ENCODE measurements at regions not wholly inside any gene's neighbourhood (a gene's known extent, or its start where the extent isn't known, plus 50 kb on each side); places are given as distances from the start of the nearest gene placed in this dataset.

DNA sequence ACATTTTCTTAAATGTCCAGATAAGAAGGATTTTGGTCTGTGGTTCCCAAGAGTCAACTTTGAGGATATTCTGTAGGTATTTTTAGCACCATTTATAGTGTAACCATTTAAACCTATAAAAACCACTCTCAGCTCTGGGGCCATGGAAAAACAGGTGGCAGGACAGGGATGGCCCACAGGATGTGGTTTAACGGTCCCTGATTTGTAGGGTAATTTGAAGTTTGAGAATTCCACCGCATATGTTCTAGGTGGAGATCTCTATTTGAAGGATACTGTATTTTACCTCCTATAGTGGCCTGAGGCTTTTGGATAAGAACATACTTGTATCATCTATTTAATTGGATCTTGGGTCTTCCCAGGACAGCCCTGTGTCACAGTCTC, 62.4 kb upstream of the IGLL5 start:
- H3K27ac ChIP-seq (ENCODE audit: low read depth in 1 of 2, low read length in 1 of 2), result no peak overlapping the region
- peaks cover 43 to 56% of the 10 kb centered on the region in 2 donors for H3K4me1 ChIP-seq (ENCODE audit: control insufficient read depth in 2 of 2, insufficient read depth in 2 of 2, low read length in 2 of 2)
- H3K4me3 ChIP-seq (ENCODE audit: low read length in 2 of 2), result no peak overlapping the region
- no peaks in the 10 kb centered on the region for H3K27me3 ChIP-seq (ENCODE audit: control insufficient read depth in 2 of 2, insufficient read depth in 1 of 2, low read length in 1 of 2)
- no peak for DNase-seq (ENCODE audit: low read depth in 6 of 9, low spot score in 9 of 9)
- WGBS, result 12% methylated on average over 2 of the region's 2 CpGs
- no peaks in the 10 kb centered on the region for H3K9me3 ChIP-seq (ENCODE audit: control insufficient read depth in 2 of 2, insufficient read depth in 1 of 2, low read length in 1 of 2)
- no peaks in the 10 kb centered on the region for H3K36me3 ChIP-seq (ENCODE audit: control insufficient read depth in 2 of 2, insufficient read depth in 2 of 2, low read length in 1 of 2)

DNA sequence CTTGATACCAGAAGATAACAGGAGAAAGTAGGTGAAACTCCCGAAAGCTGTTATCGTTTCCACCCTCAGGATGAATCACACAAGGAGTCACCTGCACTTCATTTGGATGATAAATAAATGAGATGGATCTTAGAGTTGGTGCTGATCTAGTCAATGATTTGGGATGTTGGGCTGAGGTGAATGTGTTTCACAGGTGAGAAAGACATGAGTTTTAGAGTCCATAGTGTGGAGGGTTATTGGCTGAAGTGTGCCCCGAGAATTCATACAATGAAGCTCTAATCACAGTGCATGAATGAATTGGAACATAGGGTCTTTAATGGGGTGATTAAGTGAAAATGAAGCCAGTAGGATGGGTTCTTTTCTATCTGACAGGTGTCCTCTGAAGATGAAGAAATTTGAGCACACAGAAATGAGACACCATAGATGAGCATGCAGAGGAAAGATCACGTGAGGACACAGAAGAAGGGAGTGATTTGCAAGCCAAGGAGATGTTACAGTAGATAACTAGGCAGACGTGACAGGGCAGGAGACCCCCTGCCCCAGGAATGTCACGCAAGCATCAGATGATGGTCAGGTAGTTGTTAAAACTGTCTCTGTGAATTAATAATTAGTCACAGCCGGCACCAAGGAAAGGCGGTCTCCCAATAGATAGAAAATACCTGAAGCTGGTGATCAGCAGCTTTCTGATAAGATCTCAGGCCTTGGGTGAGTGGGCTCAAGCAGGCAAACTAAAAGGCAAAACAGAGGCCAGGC, 60.3 kb upstream of the IGLL5 start:
- H3K9me3 ChIP-seq (ENCODE audit: control insufficient read depth in 2 of 2, insufficient read depth in 1 of 2, low read length in 1 of 2), result no peaks in the 10 kb centered on the region
- no peak for DNase-seq (ENCODE audit: low read depth in 6 of 9, low spot score in 9 of 9)
- no peaks in the 10 kb centered on the region for H3K27me3 ChIP-seq (ENCODE audit: control insufficient read depth in 2 of 2, insufficient read depth in 1 of 2, low read length in 1 of 2)
- H3K36me3 ChIP-seq (ENCODE audit: control insufficient read depth in 2 of 2, insufficient read depth in 2 of 2, low read length in 1 of 2), result no peaks in the 10 kb centered on the region
- H3K4me3 ChIP-seq (ENCODE audit: low read length in 2 of 2), result no peak overlapping the region
- H3K27ac ChIP-seq (ENCODE audit: low read depth in 1 of 2, low read length in 1 of 2), result no peak overlapping the region
- 89% methylated on average over 8 of the region's 8 CpGs for WGBS
- peaks cover 26 to 36% of the 10 kb centered on the region in 2 donors for H3K4me1 ChIP-seq (ENCODE audit: control insufficient read depth in 2 of 2, insufficient read depth in 2 of 2, low read length in 2 of 2)

DNA sequence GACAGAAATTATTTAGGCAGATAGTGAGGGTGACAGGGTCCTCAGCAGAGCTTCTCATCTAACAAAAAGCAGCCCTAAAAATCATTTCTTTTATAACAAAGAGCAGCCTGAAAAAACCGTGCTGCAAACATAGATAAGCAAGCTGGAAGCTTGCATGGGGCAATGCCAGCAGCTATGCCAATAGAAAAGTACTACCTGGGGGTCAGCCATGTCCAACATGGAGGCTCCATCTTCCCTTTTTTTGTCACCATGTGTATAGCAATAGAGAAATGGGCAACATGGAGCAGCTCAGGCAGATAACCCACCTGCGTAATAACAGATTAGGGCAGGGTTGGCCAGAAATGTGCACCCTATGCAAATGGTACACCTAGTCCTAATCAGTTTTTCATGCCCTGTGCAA, 57.4 kb upstream of the IGLL5 start:
- Histone ChIP-seq H3K9me3 (ENCODE audit: control insufficient read depth in 2 of 2, insufficient read depth in 1 of 2, low read length in 1 of 2) (no peaks in the 10 kb centered on the region), H3K36me3 (ENCODE audit: control insufficient read depth in 2 of 2, insufficient read depth in 2 of 2, low read length in 1 of 2) (no peaks in the 10 kb centered on the region), H3K4me1 (ENCODE audit: control insufficient read depth in 2 of 2, insufficient read depth in 2 of 2, low read length in 2 of 2) (peaks cover 7 to 13% of the 10 kb centered on the region in 2 donors), H3K27ac (ENCODE audit: low read depth in 1 of 2, low read length in 1 of 2) (no peak overlapping the region), H3K27me3 (ENCODE audit: control insufficient read depth in 2 of 2, insufficient read depth in 1 of 2, low read length in 1 of 2) (no peaks in the 10 kb centered on the region), H3K4me3 (ENCODE audit: low read length in 2 of 2) (no peak overlapping the region)
- DNase-seq (ENCODE audit: low read depth in 6 of 9, low spot score in 9 of 9), result no peak
- WGBS, result 95% methylated on average over 2 of the region's 2 CpGs

DNA sequence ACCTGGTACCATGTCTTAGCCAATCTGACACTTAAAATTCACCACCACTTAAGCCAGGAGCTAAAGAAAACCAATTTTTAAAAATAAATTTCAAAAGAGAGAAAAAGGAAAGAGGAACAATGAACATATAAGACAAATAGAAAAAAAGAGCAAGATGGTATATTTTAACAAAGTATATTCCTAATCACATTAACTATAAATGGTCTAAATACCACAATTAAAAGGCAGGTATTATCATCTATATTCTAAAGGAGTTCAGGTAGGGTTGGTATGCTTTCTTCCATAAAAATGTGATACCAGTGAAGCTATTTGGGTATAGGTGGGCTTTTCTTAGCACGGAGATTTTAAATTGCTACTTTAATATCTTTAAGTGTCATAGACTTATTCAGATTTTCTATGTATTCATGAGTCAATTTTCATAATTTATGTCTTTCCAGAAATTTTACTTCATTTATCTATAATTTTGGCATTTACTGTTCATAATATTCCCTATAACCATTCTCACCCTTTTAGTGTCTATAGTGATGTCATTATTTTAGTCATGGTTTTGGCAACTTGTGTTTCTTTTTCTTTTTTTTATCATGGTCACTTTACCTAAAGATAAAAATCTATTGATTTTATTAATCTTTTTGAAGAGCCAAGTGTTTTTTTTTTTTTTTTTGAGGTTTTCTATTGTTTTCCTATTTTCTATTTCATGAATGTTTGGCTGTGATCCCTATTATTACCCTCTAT, 56.5 kb upstream of the IGLL5 start:
- no peak for DNase-seq (ENCODE audit: low read depth in 6 of 9, low spot score in 9 of 9)
- no peaks in the 10 kb centered on the region for H3K27me3 ChIP-seq (ENCODE audit: control insufficient read depth in 2 of 2, insufficient read depth in 1 of 2, low read length in 1 of 2)
- H3K36me3 ChIP-seq (ENCODE audit: control insufficient read depth in 2 of 2, insufficient read depth in 2 of 2, low read length in 1 of 2), result no peaks in the 10 kb centered on the region
- H3K9me3 ChIP-seq (ENCODE audit: control insufficient read depth in 2 of 2, insufficient read depth in 1 of 2, low read length in 1 of 2), result no peaks in the 10 kb centered on the region
- no peak overlapping the region for H3K4me3 ChIP-seq (ENCODE audit: low read length in 2 of 2)
- WGBS, result 100% methylated on average over 1 of the region's 1 CpG
- peaks cover 4 to 8% of the 10 kb centered on the region in 2 donors for H3K4me1 ChIP-seq (ENCODE audit: control insufficient read depth in 2 of 2, insufficient read depth in 2 of 2, low read length in 2 of 2)
- H3K27ac ChIP-seq (ENCODE audit: low read depth in 1 of 2, low read length in 1 of 2), result no peak overlapping the region

DNA sequence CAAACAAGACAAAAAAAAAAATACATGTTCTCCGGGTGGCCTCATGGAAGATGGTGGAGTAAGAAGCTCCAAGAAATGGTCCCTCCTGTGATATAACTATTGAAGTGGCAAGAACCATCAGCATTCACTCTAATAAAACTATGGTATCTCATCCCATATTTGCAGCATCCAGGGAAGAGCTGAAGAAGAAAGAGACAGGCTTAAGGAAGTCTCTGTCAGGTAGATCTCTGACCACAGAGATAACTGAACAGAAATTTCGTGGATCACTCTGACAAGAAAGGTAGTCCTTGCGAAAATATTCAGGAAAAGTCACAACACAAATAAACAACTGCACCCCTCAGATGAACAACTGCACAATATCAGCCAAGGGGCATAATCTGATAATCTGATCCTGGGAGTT, 54.6 kb upstream of the IGLL5 start:
- WGBS, result 93% methylated on average over 3 of the region's 3 CpGs
- no peak for DNase-seq (ENCODE audit: low read depth in 6 of 9, low spot score in 9 of 9)

DNA sequence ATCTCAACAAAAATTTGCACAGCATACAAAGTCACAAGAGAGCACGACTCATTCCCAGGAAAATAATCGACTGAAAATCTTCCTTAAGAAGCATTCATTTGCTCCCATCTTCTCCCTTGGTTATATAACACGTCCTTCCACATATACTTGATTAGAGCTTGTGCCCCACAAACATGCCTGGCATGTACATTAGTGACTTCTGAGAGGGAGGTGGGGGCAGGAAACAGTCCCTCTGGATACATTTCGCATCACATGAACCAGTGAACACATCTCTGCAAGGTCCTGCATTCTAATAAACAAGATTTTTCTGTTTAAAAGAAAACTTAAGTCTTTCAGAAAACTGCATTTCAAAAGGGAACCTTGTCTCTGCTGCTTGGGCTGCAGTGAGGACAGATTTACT, 54.1 kb upstream of the IGLL5 start:
- 96% methylated on average over 4 of the region's 4 CpGs for WGBS
- H3K4me1 ChIP-seq (ENCODE audit: control insufficient read depth in 2 of 2, insufficient read depth in 2 of 2, low read length in 2 of 2), result peaks cover 0 to 8% of the 10 kb centered on the region in 2 donors
- H3K27me3 ChIP-seq (ENCODE audit: control insufficient read depth in 2 of 2, insufficient read depth in 1 of 2, low read length in 1 of 2), result no peaks in the 10 kb centered on the region
- DNase-seq (ENCODE audit: low read depth in 6 of 9, low spot score in 9 of 9), result no peak
- no peak overlapping the region for H3K27ac ChIP-seq (ENCODE audit: low read depth in 1 of 2, low read length in 1 of 2)
- H3K4me3 ChIP-seq (ENCODE audit: low read length in 2 of 2), result no peak overlapping the region
- H3K36me3 ChIP-seq (ENCODE audit: control insufficient read depth in 2 of 2, insufficient read depth in 2 of 2, low read length in 1 of 2), result no peaks in the 10 kb centered on the region
- H3K9me3 ChIP-seq (ENCODE audit: control insufficient read depth in 2 of 2, insufficient read depth in 1 of 2, low read length in 1 of 2), result no peaks in the 10 kb centered on the region

More for the DNA sequence above, 54.6 kb upstream of the IGLL5 start:
- H3K27ac ChIP-seq (ENCODE audit: low read depth in 1 of 2, low read length in 1 of 2), result no peak overlapping the region
- peaks cover 0 to 3% of the 10 kb centered on the region in 2 donors for H3K4me1 ChIP-seq (ENCODE audit: control insufficient read depth in 2 of 2, insufficient read depth in 2 of 2, low read length in 2 of 2)
- no peaks in the 10 kb centered on the region for H3K36me3 ChIP-seq (ENCODE audit: control insufficient read depth in 2 of 2, insufficient read depth in 2 of 2, low read length in 1 of 2)
- no peaks in the 10 kb centered on the region for H3K27me3 ChIP-seq (ENCODE audit: control insufficient read depth in 2 of 2, insufficient read depth in 1 of 2, low read length in 1 of 2)
- no peak overlapping the region for H3K4me3 ChIP-seq (ENCODE audit: low read length in 2 of 2)
- H3K9me3 ChIP-seq (ENCODE audit: control insufficient read depth in 2 of 2, insufficient read depth in 1 of 2, low read length in 1 of 2), result no peaks in the 10 kb centered on the region

DNA sequence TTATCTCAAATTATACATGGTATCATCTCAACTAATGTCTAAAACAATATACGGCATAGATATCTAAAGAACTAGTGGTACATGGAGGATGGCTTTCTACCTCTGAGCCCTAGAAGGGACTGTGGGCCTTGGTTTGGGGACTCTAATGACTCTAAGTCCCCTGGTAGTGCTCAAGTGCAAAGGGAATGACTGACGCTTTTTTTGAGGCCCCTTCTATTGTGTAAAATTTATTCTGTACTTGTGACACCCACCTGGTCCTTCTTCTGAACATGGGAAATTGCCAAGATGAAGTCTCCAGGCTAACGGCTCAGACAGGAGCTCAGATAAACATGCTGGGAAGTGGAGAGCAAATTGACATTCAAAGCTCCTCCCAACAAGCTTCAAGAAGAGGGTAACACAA, 53.4 kb upstream of the IGLL5 start:
- WGBS, result 95% methylated on average over 3 of the region's 3 CpGs

DNA sequence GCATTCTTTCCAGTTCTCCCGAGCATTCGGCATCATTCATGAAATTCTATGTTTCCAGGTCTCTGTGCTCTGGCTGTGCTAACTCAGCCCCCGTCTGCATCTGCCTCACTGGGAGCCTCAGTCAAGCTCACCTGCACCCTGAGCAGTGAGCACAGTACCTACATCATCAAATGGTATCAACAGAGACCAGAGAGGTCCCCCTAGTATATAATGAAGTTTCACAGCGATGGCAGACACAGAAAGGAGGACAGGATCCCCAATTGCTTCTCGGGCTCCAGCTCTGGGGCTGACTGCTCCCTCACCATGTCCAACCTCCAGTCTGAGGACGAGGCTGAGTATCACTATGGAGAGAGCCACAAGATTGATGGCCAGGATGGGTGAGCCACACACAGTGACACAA, 52.8 kb upstream of the IGLL5 start:
- WGBS, result 97% methylated on average over 6 of the region's 6 CpGs
- H3K4me3 ChIP-seq (ENCODE audit: low read length in 2 of 2), result no peak overlapping the region
- no peak for DNase-seq (ENCODE audit: low read depth in 6 of 9, low spot score in 9 of 9)
- H3K4me1 ChIP-seq (ENCODE audit: control insufficient read depth in 2 of 2, insufficient read depth in 2 of 2, low read length in 2 of 2), result peaks cover 0 to 12% of the 10 kb centered on the region in 2 donors
- H3K27ac ChIP-seq (ENCODE audit: low read depth in 1 of 2, low read length in 1 of 2), result no peak overlapping the region
- H3K9me3 ChIP-seq (ENCODE audit: control insufficient read depth in 2 of 2, insufficient read depth in 1 of 2, low read length in 1 of 2), result no peaks in the 10 kb centered on the region
- no peaks in the 10 kb centered on the region for H3K36me3 ChIP-seq (ENCODE audit: control insufficient read depth in 2 of 2, insufficient read depth in 2 of 2, low read length in 1 of 2)
- no peaks in the 10 kb centered on the region for H3K27me3 ChIP-seq (ENCODE audit: control insufficient read depth in 2 of 2, insufficient read depth in 1 of 2, low read length in 1 of 2)

More for the DNA sequence above, 53.4 kb upstream of the IGLL5 start:
- Histone ChIP-seq H3K4me1 (ENCODE audit: control insufficient read depth in 2 of 2, insufficient read depth in 2 of 2, low read length in 2 of 2) (peaks cover 0 to 12% of the 10 kb centered on the region in 2 donors), H3K9me3 (ENCODE audit: control insufficient read depth in 2 of 2, insufficient read depth in 1 of 2, low read length in 1 of 2) (no peaks in the 10 kb centered on the region), H3K27ac (ENCODE audit: low read depth in 1 of 2, low read length in 1 of 2) (no peak overlapping the region), H3K4me3 (ENCODE audit: low read length in 2 of 2) (no peak overlapping the region), H3K27me3 (ENCODE audit: control insufficient read depth in 2 of 2, insufficient read depth in 1 of 2, low read length in 1 of 2) (no peaks in the 10 kb centered on the region), H3K36me3 (ENCODE audit: control insufficient read depth in 2 of 2, insufficient read depth in 2 of 2, low read length in 1 of 2) (no peaks in the 10 kb centered on the region)
- DNase-seq (ENCODE audit: low read depth in 6 of 9, low spot score in 9 of 9), result no peak

DNA sequence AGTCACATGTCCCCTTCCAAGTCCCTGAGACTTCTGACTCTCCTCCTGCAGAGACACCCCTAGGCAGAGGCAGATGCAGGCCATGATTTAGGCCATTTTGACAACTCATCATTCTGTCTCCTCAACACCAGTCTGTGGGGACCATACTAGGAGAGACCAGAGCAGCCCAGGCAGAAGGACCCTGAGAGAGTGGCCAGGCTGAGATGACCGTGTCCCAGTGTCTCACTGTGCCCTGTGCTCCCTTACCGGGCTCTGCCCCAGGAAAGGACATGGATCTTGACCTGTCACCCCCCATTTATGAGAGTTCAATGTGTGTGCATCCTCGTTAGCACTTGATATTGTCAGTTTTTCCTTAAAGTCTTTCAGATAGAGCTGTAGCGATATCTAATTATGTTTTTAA, 52.4 kb upstream of the IGLL5 start:
- H3K27me3 ChIP-seq (ENCODE audit: control insufficient read depth in 2 of 2, insufficient read depth in 1 of 2, low read length in 1 of 2), result no peaks in the 10 kb centered on the region
- no peaks in the 10 kb centered on the region for H3K9me3 ChIP-seq (ENCODE audit: control insufficient read depth in 2 of 2, insufficient read depth in 1 of 2, low read length in 1 of 2)
- 98% methylated on average over 4 of the region's 4 CpGs for WGBS
- H3K4me3 ChIP-seq (ENCODE audit: low read length in 2 of 2), result no peak overlapping the region
- no peak for DNase-seq (ENCODE audit: low read depth in 6 of 9, low spot score in 9 of 9)
- H3K36me3 ChIP-seq (ENCODE audit: control insufficient read depth in 2 of 2, insufficient read depth in 2 of 2, low read length in 1 of 2), result no peaks in the 10 kb centered on the region
- no peak overlapping the region for H3K27ac ChIP-seq (ENCODE audit: low read depth in 1 of 2, low read length in 1 of 2)
- H3K4me1 ChIP-seq (ENCODE audit: control insufficient read depth in 2 of 2, insufficient read depth in 2 of 2, low read length in 2 of 2), result peaks cover 0 to 12% of the 10 kb centered on the region in 2 donors

Measured in thymus (tissue), 11 donors.